Spleen (tissue), 11 donors: ENCODE measurements at regions not wholly inside any gene's neighbourhood (a gene's known extent, or its start where the extent isn't known, plus 50 kb on each side); places are given as distances from the start of the nearest gene placed in this dataset.

Source experiments
- DNase-seq: peaks from one replicate; pipeline ENCODE4 v3.0.0-alpha.2; 2020
- H3K27ac ChIP-seq, 8 donors: fragments of 200-600 bp; sonication (generic) in 7 of 8; 1 replicate in 4 of 8; 2 replicates in 4 of 8; pipeline versions ENCODE4 v1.5.0 to v1.8.0; 2016 to 2021; ENCODE audit warnings: inconsistent platforms in 4 of 8, mild to moderate bottlenecking in 4 of 8, moderate library complexity in 1 of 8
- H3K27me3 ChIP-seq, 7 donors: fragments of 200-600 bp; sonication (generic) in 6 of 7; replicated peaks in 1 of 7; 1 replicate in 4 of 7; 2 replicates in 3 of 7; pipeline versions ENCODE4 v1.5.0 to v1.8.0; 2016 to 2021; ENCODE audit warnings: inconsistent platforms in 3 of 7, mild to moderate bottlenecking in 1 of 7
- H3K36me3 ChIP-seq, 6 donors: fragments of 200-600 bp; sonication (generic) in 5 of 6; 1 replicate in 4 of 6; 2 replicates in 2 of 6; pipeline versions ENCODE4 v1.5.0 to v1.8.0; 2016 to 2021; ENCODE audit warnings: inconsistent platforms in 2 of 6
- H3K4me1 ChIP-seq, 6 donors: fragments of 200-600 bp; sonication (generic) in 5 of 6; 1 replicate in 3 of 6; 2 replicates in 3 of 6; pipeline versions ENCODE4 v1.5.0 to v1.8.0; 2016 to 2021; ENCODE audit warnings: inconsistent platforms in 3 of 6
- H3K4me3 ChIP-seq, 8 donors: fragments of 200-600 bp; sonication (generic) in 7 of 8; 1 replicate in 4 of 8; 2 replicates in 4 of 8; pipeline versions ENCODE4 v1.5.0 to v1.8.0; 2016 to 2021; ENCODE audit warnings: inconsistent platforms in 4 of 8, mild to moderate bottlenecking in 4 of 8, moderate library complexity in 2 of 8
- H3K9me3 ChIP-seq, 8 donors: fragments of 200-600 bp; sonication (generic) in 7 of 8; 1 replicate in 4 of 8; 2 replicates in 4 of 8; pipeline versions ENCODE4 v1.5.0 to v1.8.0; 2016 to 2021; ENCODE audit warnings: inconsistent platforms in 4 of 8
- POLR2A ChIP-seq, 3 donors: fragments of 450-650 bp; IDR thresholded peaks; one replicate each; pipeline ENCODE4 v1.5.1; 2017; ENCODE audit warnings: antibody characterized with exemption in 3 of 3, mild to moderate bottlenecking in 1 of 3
- POLR2AphosphoS5 ChIP-seq, 3 donors: sonication (generic); formaldehyde crosslinking; IDR thresholded peaks; one replicate each; pipeline ENCODE4 v1.5.1; 2017; ENCODE audit warnings: antibody characterized with exemption in 3 of 3
- WGBS, 5 donors: extraction: QIAGEN DNeasy Blood & Tissue Kit in 3 of 5; methylation state at CpG; one replicate each; pipeline versions ENCODE4 v1.1.5 to v1.1.7; 2013 to 2018; 5-methylcytosine and 5-hydroxymethylcytosine counted together
- intact Hi-C: fragments of 100-400 bp; cut with DNase I; formaldehyde crosslinking; loops from one replicate; pipeline ENCODE4 v1.15.0; 2023; ENCODE audit warnings: low total_unique reads
- TF ChIP-seq, protein P1 (sequence below), 11 experiments: fragments of 200-600 bp in 7 of 11; fragments of 450-650 bp in 4 of 11; sonication (generic) in 4 of 11; IDR thresholded peaks in 8 of 11; conservative IDR thresholded peaks in 3 of 11; 1 replicate in 7 of 11; 2 replicates in 4 of 11; pipeline versions ENCODE4 v1.4.0 to v1.8.0; 2016 to 2021; ENCODE audit warnings: antibody characterized with exemption in 11 of 11, inconsistent platforms in 4 of 11, mild to moderate bottlenecking in 1 of 11
- donor health status: healthy with polysubstance abuse.
- donor health status: DM: no; HTN: no; CAD: no; lungs with moderate emphysema.
- donor health status: DM: no; HTN: no; CAD: no.
- donor health status: Bipolar disorder and iron deficiency.
- donor health status: healthy.
- donor health status: DM: no; HTN: no; CAD: no.
- donor health status: DM: yes; HTN: yes; CAD: no.

DNA sequence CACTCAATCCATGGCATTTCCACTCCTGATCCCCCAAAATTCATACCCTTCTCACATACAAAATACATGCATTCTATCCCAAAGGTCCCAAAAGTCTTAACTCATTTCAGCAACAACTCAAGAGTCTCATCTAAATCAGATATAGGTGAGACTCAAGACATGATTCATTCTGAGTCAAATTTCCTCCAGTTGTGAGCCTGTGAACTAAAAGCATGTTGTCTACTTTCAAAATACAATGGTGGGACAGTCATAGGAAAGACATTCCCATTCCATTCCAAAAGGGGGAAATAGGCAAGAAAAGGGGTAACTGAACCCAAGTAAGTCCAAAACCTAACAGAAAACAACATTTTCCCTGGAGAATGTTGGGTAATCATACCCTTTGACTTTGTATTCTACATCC lies 103.3 kb downstream of the C12orf75 start:
- Histone ChIP-seq H3K4me3 (no peak overlapping the region), H3K27me3 (peaks cover 0 to 35% (median 0%) of the 10 kb centered on the region in 7 donors), H3K36me3 (no peaks in the 10 kb centered on the region), H3K4me1 (no peaks in the 10 kb centered on the region), H3K9me3 (peaks cover 0 to 6% (median 4%) of the 10 kb centered on the region in 8 donors), H3K27ac (no peak overlapping the region)
- intact Hi-C loops: no loop called here
- no peak for DNase-seq
- no peak for TF ChIP-seq POLR2A (IDR thresholded peaks at IDR 0.05)
- no peak for TF ChIP-seq POLR2AphosphoS5 (IDR thresholded peaks at IDR 0.05)
- TF ChIP-seq, protein P1, sequence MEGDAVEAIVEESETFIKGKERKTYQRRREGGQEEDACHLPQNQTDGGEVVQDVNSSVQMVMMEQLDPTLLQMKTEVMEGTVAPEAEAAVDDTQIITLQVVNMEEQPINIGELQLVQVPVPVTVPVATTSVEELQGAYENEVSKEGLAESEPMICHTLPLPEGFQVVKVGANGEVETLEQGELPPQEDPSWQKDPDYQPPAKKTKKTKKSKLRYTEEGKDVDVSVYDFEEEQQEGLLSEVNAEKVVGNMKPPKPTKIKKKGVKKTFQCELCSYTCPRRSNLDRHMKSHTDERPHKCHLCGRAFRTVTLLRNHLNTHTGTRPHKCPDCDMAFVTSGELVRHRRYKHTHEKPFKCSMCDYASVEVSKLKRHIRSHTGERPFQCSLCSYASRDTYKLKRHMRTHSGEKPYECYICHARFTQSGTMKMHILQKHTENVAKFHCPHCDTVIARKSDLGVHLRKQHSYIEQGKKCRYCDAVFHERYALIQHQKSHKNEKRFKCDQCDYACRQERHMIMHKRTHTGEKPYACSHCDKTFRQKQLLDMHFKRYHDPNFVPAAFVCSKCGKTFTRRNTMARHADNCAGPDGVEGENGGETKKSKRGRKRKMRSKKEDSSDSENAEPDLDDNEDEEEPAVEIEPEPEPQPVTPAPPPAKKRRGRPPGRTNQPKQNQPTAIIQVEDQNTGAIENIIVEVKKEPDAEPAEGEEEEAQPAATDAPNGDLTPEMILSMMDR (IDR thresholded peaks at IDR 0.05 in 8 of 11, conservative IDR thresholded peaks at IDR 0.05 in 3 of 11): no peak

DNA sequence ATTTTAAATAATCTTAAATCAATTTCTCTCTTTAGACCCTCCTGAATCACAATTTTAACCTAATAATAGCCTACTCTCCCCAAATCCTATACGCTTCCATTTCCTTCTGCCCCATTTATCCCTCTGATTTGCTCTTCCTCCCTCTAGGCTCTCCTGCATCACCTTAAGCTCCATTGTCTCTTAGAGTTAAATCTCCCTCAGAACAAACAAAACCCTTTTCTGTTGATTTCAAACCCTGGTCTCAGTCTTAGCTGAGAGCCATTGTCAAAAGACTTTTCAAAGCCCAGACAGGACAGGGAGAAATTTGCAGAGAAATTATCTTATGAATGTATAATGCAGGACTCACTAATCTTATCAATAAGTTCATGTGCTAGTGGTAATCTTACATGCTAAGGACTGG lies 106.1 kb downstream of the C12orf75 start:
- Histone ChIP-seq H3K4me3 (no peak overlapping the region), H3K9me3 (peaks cover 0 to 21% (median 8%) of the 10 kb centered on the region in 8 donors), H3K4me1 (no peaks in the 10 kb centered on the region), H3K36me3 (no peaks in the 10 kb centered on the region), H3K27me3 (peaks cover 0 to 24% (median 0%) of the 10 kb centered on the region in 7 donors), H3K27ac (no peak overlapping the region)
- intact Hi-C loops: no loop called here
- no peak for DNase-seq
- 88 to 100% (median 90%) methylated on average over 1 of the region's 1 CpG for WGBS, 5 donors
- TF ChIP-seq POLR2AphosphoS5 (IDR thresholded peaks at IDR 0.05) (no peak), POLR2A (IDR thresholded peaks at IDR 0.05) (no peak)

DNA sequence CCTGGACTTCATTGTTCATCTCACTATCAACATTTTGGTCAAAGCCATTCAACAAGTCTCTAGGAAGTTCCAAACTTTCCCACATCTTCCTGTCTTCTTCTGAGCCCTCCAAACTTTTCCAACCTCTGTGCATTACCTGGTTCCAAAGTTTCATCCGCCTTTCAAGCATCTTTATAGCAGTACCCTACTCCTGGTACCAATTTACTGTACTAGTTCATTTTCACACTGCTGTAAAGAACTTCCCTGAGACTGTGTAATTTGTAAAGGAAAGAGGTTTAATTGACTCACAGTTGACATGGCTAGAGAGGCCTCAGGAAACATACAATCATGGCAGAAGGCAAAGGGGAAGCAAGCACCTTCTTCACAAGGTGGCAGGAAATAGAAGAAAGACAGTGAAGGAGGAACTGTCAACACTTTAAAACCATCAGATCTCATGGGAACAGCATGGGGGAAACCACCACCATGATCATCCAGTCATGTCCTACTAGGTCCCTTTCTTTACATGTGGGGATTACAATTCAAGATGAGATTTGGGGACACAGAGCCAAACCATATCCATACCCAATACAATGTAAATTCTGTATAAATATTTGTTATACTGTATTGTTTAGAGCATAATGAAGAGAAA lies 109.7 kb downstream of the C12orf75 start:
- WGBS, 5 donors: 94 to 100% (median 96%) methylated on average over 1 of the region's 1 CpG
- intact Hi-C loops: no loop called here
- Histone ChIP-seq H3K4me1 (no peaks in the 10 kb centered on the region), H3K27me3 (peaks cover 0 to 39% (median 3%) of the 10 kb centered on the region in 7 donors), H3K27ac (no peak overlapping the region), H3K9me3 (peaks cover 0 to 21% (median 8%) of the 10 kb centered on the region in 8 donors), H3K4me3 (no peak overlapping the region), H3K36me3 (no peaks in the 10 kb centered on the region)
- no peak for DNase-seq
- TF ChIP-seq, protein P1 (IDR thresholded peaks at IDR 0.05 in 8 of 11, conservative IDR thresholded peaks at IDR 0.05 in 3 of 11): no peak
- TF ChIP-seq POLR2AphosphoS5 (IDR thresholded peaks at IDR 0.05) (no peak), POLR2A (IDR thresholded peaks at IDR 0.05) (no peak)

DNA sequence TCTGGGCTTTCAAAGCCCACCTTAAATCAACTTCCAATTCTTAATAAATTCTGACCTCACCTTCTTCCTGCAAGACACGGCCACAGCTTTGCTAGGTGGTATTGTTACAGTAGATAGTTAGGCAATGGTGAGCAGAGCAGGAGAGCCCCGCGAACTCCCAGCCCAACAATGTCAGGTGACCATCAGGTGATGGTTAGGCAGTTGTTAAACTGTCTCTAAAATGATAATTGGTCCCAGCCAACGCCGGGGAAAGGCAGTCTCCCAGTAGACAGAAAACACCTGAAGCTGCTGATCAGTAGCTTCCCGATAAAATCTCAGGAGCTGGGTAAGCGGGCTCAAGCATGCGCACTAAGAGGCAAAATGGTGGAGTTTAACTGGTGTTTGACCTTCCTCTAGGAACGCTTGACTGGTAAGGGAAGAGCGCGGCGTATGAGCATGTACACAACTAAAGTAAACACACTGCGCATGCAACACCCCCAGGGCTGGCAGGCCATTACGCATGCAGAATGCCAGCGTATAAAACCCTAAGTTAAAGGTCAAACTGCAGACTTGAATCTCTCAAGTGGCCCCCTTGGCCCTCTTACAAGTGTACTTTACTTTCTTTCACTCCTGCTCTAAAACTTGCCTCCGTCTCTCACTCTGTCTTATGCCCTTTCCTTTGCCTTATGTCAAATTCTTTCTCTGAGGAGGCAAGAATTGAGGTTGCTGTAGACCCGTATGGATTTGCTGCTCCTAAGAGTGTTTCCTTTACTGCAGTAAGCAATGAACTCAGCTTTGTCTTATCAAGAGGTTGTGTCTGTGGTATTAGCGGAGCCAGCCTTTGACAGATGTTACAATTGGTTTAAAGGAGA lies 113.5 kb downstream of the C12orf75 start:
- no peak for TF ChIP-seq POLR2AphosphoS5 (IDR thresholded peaks at IDR 0.05)
- TF ChIP-seq, protein P1 (IDR thresholded peaks at IDR 0.05 in 8 of 11, conservative IDR thresholded peaks at IDR 0.05 in 3 of 11): no peak
- no peak for TF ChIP-seq POLR2A (IDR thresholded peaks at IDR 0.05)
- intact Hi-C loops: no loop called here
- Histone ChIP-seq H3K27ac (no peak overlapping the region), H3K4me1 (no peaks in the 10 kb centered on the region), H3K4me3 (no peak overlapping the region), H3K36me3 (no peaks in the 10 kb centered on the region), H3K27me3 (peaks cover 0 to 31% (median 3%) of the 10 kb centered on the region in 7 donors), H3K9me3 (peaks cover 0 to 15% (median 2%) of the 10 kb centered on the region in 8 donors)
- 81 to 86% (median 84%) methylated on average over 18 of the region's 18 CpGs for WGBS, 5 donors
- DNase-seq: no peak
